Urinary bladder (tissue), 3 donors: ENCODE measurements at regions not wholly inside any gene's neighbourhood (a gene's known extent, or its start where the extent isn't known, plus 50 kb on each side); places are given as distances from the start of the nearest gene placed in this dataset.

Experiments used
- DNase-seq: peaks from one replicate; pipeline ENCODE4 v3.0.0-alpha.2; 2015; ENCODE audit errors: extremely low spot score
- H3K27ac ChIP-seq: one replicate; pipeline ENCODE4 v1.5.1; 2013; ENCODE audit warnings: low read depth, mild to moderate bottlenecking, moderate library complexity
- H3K36me3 ChIP-seq: one replicate; pipeline ENCODE4 v1.6.1; 2013; ENCODE audit warnings: mild to moderate bottlenecking, moderate library complexity; ENCODE audit not compliant: insufficient read depth
- H3K4me1 ChIP-seq: one replicate; pipeline ENCODE4 v1.6.1; 2013; ENCODE audit warnings: mild to moderate bottlenecking, moderate library complexity; ENCODE audit not compliant: insufficient read depth
- H3K4me3 ChIP-seq: one replicate; pipeline ENCODE4 v1.5.1; 2013; ENCODE audit warnings: low read depth, low read length
- WGBS: extraction: QIAGEN DNeasy Blood & Tissue Kit; methylation state at CpG from one replicate; pipeline ENCODE4 v1.1.7; 2013; 5-methylcytosine and 5-hydroxymethylcytosine counted together
- donor health status: healthy with polysubstance abuse.
- donor health status: healthy.

GRCh38 chr13:60721063-60721462 is 324.0 kb downstream of the TDRD3 start:
- H3K4me3 ChIP-seq: no peak overlapping the region
- no peak overlapping the region for H3K27ac ChIP-seq
- no peaks in the 10 kb centered on the region for H3K36me3 ChIP-seq
- H3K4me1 ChIP-seq: no peaks in the 10 kb centered on the region
- WGBS: 94% methylated on average over 3 of the region's 3 CpGs
- DNase-seq: no peak

GRCh38 chr13:60720590-60720989 is 323.6 kb downstream of the TDRD3 start:
- Histone ChIP-seq H3K4me1 (no peaks in the 10 kb centered on the region), H3K4me3 (no peak overlapping the region), H3K36me3 (no peaks in the 10 kb centered on the region), H3K27ac (no peak overlapping the region)
- 94% methylated on average over 3 of the region's 3 CpGs for WGBS
- DNase-seq: no peak

- no peaks in the 10 kb centered on the region for H3K36me3 ChIP-seq
- no peak for DNase-seq
- no peaks in the 10 kb centered on the region for H3K4me1 ChIP-seq
- H3K4me3 ChIP-seq: no peak overlapping the region
- 84% methylated on average over 2 of the region's 2 CpGs for WGBS
- H3K27ac ChIP-seq: no peak overlapping the region
These were observed 319.3 kb downstream of the TDRD3 start for GRCh38 chr13:60716313-60716712.

GRCh38 chr13:60707878-60708277 is 310.9 kb downstream of the TDRD3 start:
- Histone ChIP-seq H3K36me3 (no peaks in the 10 kb centered on the region), H3K27ac (no peak overlapping the region), H3K4me1 (no peaks in the 10 kb centered on the region), H3K4me3 (no peak overlapping the region)
- DNase-seq: no peak

DNA sequence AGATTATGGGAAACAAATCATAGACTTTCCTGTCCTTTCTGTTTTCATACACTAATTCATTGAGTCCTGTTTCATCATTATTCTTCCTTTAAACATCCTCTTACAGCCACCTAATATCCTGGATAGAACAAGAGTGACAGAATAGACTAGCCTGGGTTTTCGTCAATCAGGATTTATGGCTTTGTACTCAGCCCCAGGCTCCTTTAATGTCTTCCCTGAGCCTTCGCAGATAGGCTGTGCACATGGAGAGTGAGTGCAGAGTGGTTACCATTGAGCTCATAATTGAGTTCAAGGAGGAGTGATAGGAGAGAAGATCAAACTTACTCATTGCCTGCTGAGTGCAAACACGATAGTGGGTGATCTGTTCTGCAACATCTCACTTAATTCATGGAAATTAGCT is 304.9 kb downstream of the TDRD3 start:
- H3K4me1 ChIP-seq: no peaks in the 10 kb centered on the region
- 79% methylated on average over 3 of the region's 3 CpGs for WGBS
- no peaks in the 10 kb centered on the region for H3K36me3 ChIP-seq
- no peak overlapping the region for H3K4me3 ChIP-seq
- no peak overlapping the region for H3K27ac ChIP-seq
- no peak for DNase-seq

DNA sequence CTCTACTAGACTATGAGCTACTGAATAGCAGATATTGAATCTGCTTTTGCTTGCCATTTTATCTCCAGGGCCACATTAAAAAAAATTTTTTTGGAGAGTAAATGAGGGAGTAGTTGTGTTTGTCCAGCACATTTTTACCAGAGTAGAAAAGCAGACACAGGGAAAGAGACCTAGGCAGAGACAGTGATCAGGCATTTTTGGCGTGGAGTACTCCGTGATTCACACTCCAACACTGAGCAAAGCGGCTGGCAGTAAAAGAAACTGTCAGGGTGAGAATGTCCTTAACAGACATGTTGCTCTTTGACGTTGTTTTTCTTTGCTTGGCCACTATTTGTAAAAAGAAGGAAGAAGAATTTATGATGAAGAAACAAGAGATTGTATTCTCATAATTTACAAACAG is 304.0 kb downstream of the TDRD3 start:
- DNase-seq: no peak
- Histone ChIP-seq H3K27ac (no peak overlapping the region), H3K4me3 (no peak overlapping the region), H3K36me3 (no peaks in the 10 kb centered on the region), H3K4me1 (no peaks in the 10 kb centered on the region)
- WGBS: 63% methylated on average over 4 of the region's 4 CpGs

DNA sequence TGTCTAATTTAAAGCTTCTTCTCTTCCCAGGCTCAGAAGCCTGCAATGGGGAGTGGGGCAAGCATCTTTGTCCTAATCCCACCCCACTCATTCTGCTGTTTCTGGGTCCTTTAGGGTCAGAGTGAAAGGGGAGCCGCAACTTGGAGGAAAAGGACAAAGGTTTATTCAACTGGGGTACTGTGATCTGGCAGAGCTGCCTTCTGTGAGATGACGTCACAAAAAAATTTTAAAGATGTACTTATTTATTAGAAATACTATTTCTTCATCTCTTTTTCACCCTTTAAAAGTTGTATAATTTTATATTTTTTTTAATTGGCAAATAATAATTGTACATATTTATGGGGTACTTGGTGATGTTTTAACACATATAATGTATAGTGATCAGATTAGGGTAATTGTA is 302.6 kb downstream of the TDRD3 start:
- no peak for DNase-seq
- H3K4me3 ChIP-seq: no peak overlapping the region
- H3K36me3 ChIP-seq: no peaks in the 10 kb centered on the region
- 88% methylated on average over 2 of the region's 2 CpGs for WGBS
- H3K4me1 ChIP-seq: no peaks in the 10 kb centered on the region
- no peak overlapping the region for H3K27ac ChIP-seq

- no peak overlapping the region for H3K27ac ChIP-seq
- WGBS: 41% methylated on average over 6 of the region's 6 CpGs
- DNase-seq: no peak
- H3K36me3 ChIP-seq: no peaks in the 10 kb centered on the region
- no peak overlapping the region for H3K4me3 ChIP-seq
- no peaks in the 10 kb centered on the region for H3K4me1 ChIP-seq
These were observed 299.6 kb downstream of the TDRD3 start for GRCh38 chr13:60696602-60697001.

DNA sequence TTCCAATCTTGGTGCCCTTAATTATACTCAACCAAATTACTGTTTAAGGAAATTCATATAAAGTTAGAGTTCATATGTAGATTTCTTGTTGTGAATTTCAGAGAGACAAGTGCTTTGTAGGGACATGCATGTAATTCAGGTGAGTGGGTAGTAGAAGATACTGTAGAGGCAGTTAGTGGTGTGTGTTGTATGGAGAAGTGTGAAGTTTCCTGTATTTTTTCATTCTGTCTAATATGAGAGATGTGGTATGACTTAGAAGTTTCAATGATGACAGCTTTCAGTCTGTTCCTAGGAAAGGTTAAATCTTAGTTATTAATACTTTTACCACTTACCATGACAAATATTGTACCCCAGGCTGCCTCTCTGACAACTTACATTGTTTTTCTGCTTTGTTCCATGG is 294.2 kb downstream of the TDRD3 start:
- Histone ChIP-seq H3K4me3 (no peak overlapping the region), H3K27ac (no peak overlapping the region)

GRCh38 chr13:60690604-60691003 is 293.6 kb downstream of the TDRD3 start:
- Histone ChIP-seq H3K4me1 (no peaks in the 10 kb centered on the region), H3K4me3 (no peak overlapping the region), H3K36me3 (no peaks in the 10 kb centered on the region), H3K27ac (no peak overlapping the region)
- peak; percentile 5 for DNase-seq
- 30% methylated on average over 6 of the region's 6 CpGs for WGBS

More for the DNA sequence above, 294.2 kb downstream of the TDRD3 start:
- no peaks in the 10 kb centered on the region for H3K36me3 ChIP-seq
- no peak for DNase-seq
- no peaks in the 10 kb centered on the region for H3K4me1 ChIP-seq

DNA sequence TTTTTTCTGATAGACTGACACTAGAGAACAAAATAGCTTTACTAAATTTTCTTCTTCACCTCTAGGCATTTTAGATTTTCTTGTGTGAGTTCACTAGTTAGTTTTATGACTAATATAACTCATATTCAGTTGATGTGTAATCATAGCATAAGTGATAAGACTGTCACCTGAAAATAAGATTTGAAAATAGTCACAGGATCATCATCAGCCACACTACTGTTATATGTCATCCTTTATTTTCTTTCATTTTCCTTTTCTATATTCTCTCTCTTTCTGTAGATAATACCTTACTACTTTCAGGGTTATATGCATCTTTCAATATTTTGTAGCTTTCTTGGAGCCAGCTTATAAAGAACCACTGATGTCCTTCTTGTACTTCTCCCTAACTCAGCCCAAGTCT is 292.6 kb downstream of the TDRD3 start:
- Histone ChIP-seq H3K4me1 (no peaks in the 10 kb centered on the region), H3K27ac (no peak overlapping the region), H3K36me3 (no peaks in the 10 kb centered on the region), H3K4me3 (no peak overlapping the region)
- DNase-seq: no peak

DNA sequence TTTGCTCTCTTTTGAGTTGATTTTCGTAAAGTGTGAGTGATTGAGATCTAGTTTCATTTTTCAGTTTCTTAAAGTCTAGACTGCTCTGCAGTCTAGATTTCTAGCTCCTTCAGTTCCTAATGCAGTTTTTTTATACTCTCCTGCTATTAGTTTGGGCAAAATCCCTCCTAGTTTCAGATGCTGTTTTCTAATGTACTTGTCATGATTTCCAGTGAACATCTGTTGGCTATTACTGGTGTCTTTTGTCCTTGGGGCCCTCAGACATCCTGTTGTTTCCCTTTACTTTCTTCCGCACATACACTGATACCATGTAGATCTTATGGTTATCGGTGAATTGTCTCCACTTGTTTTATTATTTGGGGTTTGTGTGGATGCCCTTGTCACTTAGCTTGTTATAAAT is 292.1 kb downstream of the TDRD3 start:
- 59% methylated on average over 3 of the region's 3 CpGs for WGBS
- no peak overlapping the region for H3K4me3 ChIP-seq
- no peaks in the 10 kb centered on the region for H3K4me1 ChIP-seq
- no peak for DNase-seq
- no peak overlapping the region for H3K27ac ChIP-seq
- H3K36me3 ChIP-seq: no peaks in the 10 kb centered on the region

GRCh38 chr13:60679928-60680694 is 283.1 kb downstream of the TDRD3 start:
- Histone ChIP-seq H3K36me3 (no peaks in the 10 kb centered on the region), H3K4me3 (no peak overlapping the region), H3K27ac (no peak overlapping the region), H3K4me1 (peaks cover 1% of the 10 kb centered on the region)
- 81% methylated on average over 5 of the region's 5 CpGs for WGBS
- no peak for DNase-seq

GRCh38 chr13:60679131-60679530 is 282.1 kb downstream of the TDRD3 start:
- 96% methylated on average over 4 of the region's 4 CpGs for WGBS
- Histone ChIP-seq H3K27ac (no peak overlapping the region), H3K4me3 (no peak overlapping the region), H3K4me1 (peaks cover 1% of the 10 kb centered on the region), H3K36me3 (no peaks in the 10 kb centered on the region)
- DNase-seq: no peak

DNA sequence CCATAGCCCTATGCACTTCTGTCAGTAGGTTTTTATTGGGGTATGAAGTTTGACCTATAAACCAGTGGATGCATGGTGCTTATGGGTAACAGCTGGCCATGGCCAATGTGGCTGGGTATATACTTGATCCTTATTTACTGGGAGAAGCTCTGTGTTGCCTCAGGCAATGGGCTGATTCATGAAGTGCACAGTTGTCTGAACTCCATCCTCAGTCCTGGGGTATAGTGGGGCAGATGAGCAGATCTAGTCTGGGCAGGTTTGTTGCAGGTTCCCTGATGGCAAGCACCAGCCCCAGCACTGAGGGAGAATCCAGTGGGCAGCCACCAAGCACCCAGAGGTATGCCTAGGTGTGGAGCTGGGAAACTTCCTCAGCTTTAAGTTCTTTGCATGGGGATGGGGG is 274.4 kb downstream of the TDRD3 start:
- Histone ChIP-seq H3K27ac (no peak overlapping the region), H3K4me1 (no peaks in the 10 kb centered on the region)

More for the DNA sequence above, 274.4 kb downstream of the TDRD3 start:
- H3K36me3 ChIP-seq: no peaks in the 10 kb centered on the region
- DNase-seq: no peak
- no peak overlapping the region for H3K4me3 ChIP-seq
